Esophagus squamous epithelium (tissue), 5 donors: ENCODE measurements at regions not wholly inside any gene's neighbourhood (a gene's known extent, or its start where the extent isn't known, plus 50 kb on each side); places are given as distances from the start of the nearest gene placed in this dataset.

Experiments
- DNase-seq: peaks from one replicate; lab custom pipeline; 2025; lab: John Stamatoyannopoulos, UW
- H3K27ac ChIP-seq, 4 donors: fragments of 200-600 bp; sonication (generic); one replicate each; pipeline ENCODE4 v1.5.1; 2016 to 2019; ENCODE audit warnings: mild to moderate bottlenecking in 1 of 4
- H3K27me3 ChIP-seq, 4 donors: fragments of 200-600 bp; sonication (generic); 1 replicate in 3 of 4; 2 replicates in 1 of 4; pipeline versions ENCODE4 v1.5.1 to v1.6.0; 2017 to 2021; ENCODE audit warnings: antibody characterized with exemption in 1 of 4
- H3K36me3 ChIP-seq, 3 donors: fragments of 200-600 bp; sonication (generic); one replicate each; pipeline ENCODE4 v1.5.1; 2016 to 2019
- H3K4me1 ChIP-seq, 3 donors: fragments of 200-600 bp; sonication (generic); one replicate each; pipeline ENCODE4 v1.5.1; 2017 to 2019
- H3K4me3 ChIP-seq, 4 donors: fragments of 200-600 bp; sonication (generic); 1 replicate in 3 of 4; 2 replicates in 1 of 4; pipeline ENCODE4 v1.5.1; 2016 to 2019; ENCODE audit warnings: mild to moderate bottlenecking in 2 of 4, moderate library complexity in 1 of 4
- H3K9me3 ChIP-seq, 3 donors: fragments of 200-600 bp; sonication (generic); one replicate each; pipeline ENCODE4 v1.5.1; 2016 to 2019
- CTCF ChIP-seq, 6 experiments: fragments of 450-650 bp in 4 of 6; fragments of 200-600 bp in 2 of 6; sonication (generic) in 2 of 6; IDR thresholded peaks; one replicate each; pipeline ENCODE4 v1.5.1; 2016 to 2019; ENCODE audit warnings: antibody characterized with exemption in 6 of 6, mild to moderate bottlenecking in 4 of 6, moderate library complexity in 4 of 6
- POLR2A ChIP-seq, 4 donors: fragments of 450-650 bp; IDR thresholded peaks; one replicate each; pipeline ENCODE4 v1.6.1; 2017; ENCODE audit warnings: antibody characterized with exemption in 4 of 4, mild to moderate bottlenecking in 4 of 4, moderate library complexity in 3 of 4
- WGBS, 2 donors: methylation state at CpG; one replicate each; pipeline ENCODE4 v1.1.5; 2018; 5-methylcytosine and 5-hydroxymethylcytosine counted together
- intact Hi-C: fragments of 100-400 bp; cut with DNase I; formaldehyde crosslinking; loops from one replicate; pipeline ENCODE4 v1.15.0; 2022
- donor health status: DM: yes; HTN: yes; CAD: no.

DNA sequence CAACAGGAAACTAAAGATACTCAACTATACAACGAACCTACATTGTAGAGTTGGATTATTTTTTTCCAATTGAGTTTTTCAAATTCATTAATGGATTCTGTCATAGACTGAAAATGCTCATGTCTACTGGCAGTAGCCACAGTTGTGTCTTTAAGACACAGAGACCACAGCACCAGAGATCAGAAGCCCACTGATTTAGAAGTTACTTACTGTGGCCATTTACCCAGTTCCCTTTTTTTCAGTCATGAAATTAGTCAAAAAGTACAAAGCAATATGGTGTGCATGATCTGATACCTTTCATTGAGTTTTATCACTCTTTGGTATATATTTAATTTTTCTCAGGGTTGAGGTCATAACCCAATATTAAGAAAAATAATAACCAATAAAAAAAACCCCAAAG is 1640.2 kb upstream of the WWC1 start:
- H3K27ac ChIP-seq, result no peak overlapping the region
- 41 to 67% methylated on average over 1 of the region's 1 CpG for WGBS, 2 donors
- no peaks in the 10 kb centered on the region for H3K36me3 ChIP-seq
- DNase-seq, result no peak
- no peaks in the 10 kb centered on the region for H3K9me3 ChIP-seq
- H3K4me3 ChIP-seq, result no peak overlapping the region
- no peaks in the 10 kb centered on the region for H3K4me1 ChIP-seq
- no peak for TF ChIP-seq CTCF (IDR thresholded peaks at IDR 0.05)
- no peak for TF ChIP-seq POLR2A (IDR thresholded peaks at IDR 0.05)
- intact Hi-C loops, result no loop called here
- H3K27me3 ChIP-seq, result no peaks in the 10 kb centered on the region

DNA sequence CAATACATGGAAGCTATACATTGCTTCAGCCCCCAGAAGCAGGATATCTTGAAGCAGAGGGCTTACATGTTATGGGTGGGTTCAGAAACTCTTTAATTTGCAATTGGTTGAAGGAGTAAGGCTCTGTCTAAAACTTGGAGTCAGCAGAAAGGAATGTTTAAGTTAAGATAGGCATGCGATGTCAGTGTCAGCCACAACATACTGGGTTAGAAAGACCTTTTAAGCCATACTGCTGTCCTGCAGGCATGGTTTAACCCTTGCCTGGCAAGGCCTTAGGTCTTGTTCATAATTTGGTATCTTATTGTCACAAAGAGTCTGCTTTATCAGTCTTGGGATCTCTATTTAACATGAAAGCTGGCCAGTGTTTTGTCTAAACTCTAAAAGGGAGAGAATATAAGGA is 1619.6 kb upstream of the WWC1 start:
- no peak for DNase-seq
- Histone ChIP-seq H3K27ac (no peak overlapping the region), H3K27me3 (no peaks in the 10 kb centered on the region), H3K36me3 (no peaks in the 10 kb centered on the region), H3K9me3 (no peaks in the 10 kb centered on the region), H3K4me1 (no peaks in the 10 kb centered on the region), H3K4me3 (no peak overlapping the region)
- 15 to 20% methylated on average over 1 of the region's 1 CpG for WGBS, 2 donors
- intact Hi-C loops, result no loop called here
- TF ChIP-seq CTCF (IDR thresholded peaks at IDR 0.05), result no peak
- no peak for TF ChIP-seq POLR2A (IDR thresholded peaks at IDR 0.05)

DNA sequence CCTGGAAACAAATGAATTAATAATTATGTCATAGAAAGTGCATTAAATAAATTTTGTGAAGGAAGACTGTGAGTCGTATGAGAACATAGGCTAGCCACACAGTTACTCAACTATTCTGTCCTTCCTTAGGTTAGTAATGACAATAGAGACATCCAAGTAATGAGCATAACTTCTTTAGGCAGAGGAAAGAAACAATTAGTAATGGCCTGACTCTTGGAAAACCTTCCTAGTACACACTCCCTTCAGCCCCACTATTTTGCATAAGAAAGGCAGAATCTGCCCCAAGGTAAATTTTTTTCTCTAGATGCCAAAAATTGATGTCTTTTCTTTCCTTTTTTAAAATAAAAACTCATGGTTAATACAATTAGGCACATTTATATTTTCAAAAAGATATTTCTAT is 1619.0 kb upstream of the WWC1 start:
- intact Hi-C loops, result no loop called here
- Histone ChIP-seq H3K27ac (no peak overlapping the region), H3K4me1 (no peaks in the 10 kb centered on the region), H3K9me3 (no peaks in the 10 kb centered on the region), H3K4me3 (no peak overlapping the region), H3K36me3 (no peaks in the 10 kb centered on the region), H3K27me3 (no peaks in the 10 kb centered on the region)
- TF ChIP-seq POLR2A (IDR thresholded peaks at IDR 0.05) (no peak), CTCF (IDR thresholded peaks at IDR 0.05) (no peak)
- DNase-seq, result no peak
- WGBS, 2 donors, result 56 to 74% methylated on average over 1 of the region's 1 CpG

DNA sequence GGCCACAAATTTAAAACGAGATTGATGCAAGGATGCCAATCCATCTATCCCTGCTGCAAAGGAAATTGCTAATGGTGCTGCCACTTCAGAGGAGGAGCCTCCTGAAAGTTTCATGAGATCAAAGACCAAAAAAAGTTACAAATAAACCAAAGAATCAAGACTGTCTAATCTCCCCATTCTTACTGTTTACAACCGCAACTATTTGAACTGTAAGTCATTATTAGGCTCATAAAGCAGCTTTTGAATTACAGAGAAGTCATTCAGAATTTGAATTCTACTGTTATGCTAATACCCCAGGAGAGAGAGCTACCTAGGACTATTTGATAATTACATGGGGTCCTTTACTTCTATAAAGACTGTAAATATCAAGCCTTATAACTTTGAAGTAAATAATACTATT is 1613.6 kb upstream of the WWC1 start:
- Histone ChIP-seq H3K9me3 (no peaks in the 10 kb centered on the region), H3K27ac (no peak overlapping the region), H3K4me3 (no peak overlapping the region), H3K36me3 (no peaks in the 10 kb centered on the region), H3K27me3 (no peaks in the 10 kb centered on the region), H3K4me1 (no peaks in the 10 kb centered on the region)
- 19 to 24% methylated on average over 2 of the region's 2 CpGs for WGBS, 2 donors
- intact Hi-C loops, result no loop called here
- TF ChIP-seq CTCF (IDR thresholded peaks at IDR 0.05), result no peak
- no peak for TF ChIP-seq POLR2A (IDR thresholded peaks at IDR 0.05)
- no peak for DNase-seq

GRCh38 chr5:166679331-166679730 is 1612.1 kb upstream of the WWC1 start:
- no peaks in the 10 kb centered on the region for H3K9me3 ChIP-seq
- intact Hi-C loops, result no loop called here
- H3K4me1 ChIP-seq, result no peaks in the 10 kb centered on the region
- TF ChIP-seq POLR2A (IDR thresholded peaks at IDR 0.05) (no peak), CTCF (IDR thresholded peaks at IDR 0.05) (no peak)
- H3K36me3 ChIP-seq, result no peaks in the 10 kb centered on the region
- no peak for DNase-seq
- no peaks in the 10 kb centered on the region for H3K27me3 ChIP-seq
- no peak overlapping the region for H3K27ac ChIP-seq
- H3K4me3 ChIP-seq, result no peak overlapping the region
- 52 to 54% methylated on average over 5 of the region's 5 CpGs for WGBS, 2 donors
